MCF 10A (cell line): ENCODE measurements at regions not wholly inside any gene's neighbourhood (a gene's known extent, or its start where the extent isn't known, plus 50 kb on each side); places are given as distances from the start of the nearest gene placed in this dataset.

Experiments
- BruUV-seq: library from RNA; stranded (reverse); fragments of 400-500 nt; replicated peaks from 2 replicates; lab custom pipeline; 2021; lab: Mats Ljungman, UMichigan
- CTCF ChIA-PET: fragments of 300-600 bp; sonication (Branson Sonifier 250); formaldehyde crosslinking; extraction: SDS; loops from one replicate; lab custom pipeline; 2021; ENCODE audit warnings: antibody characterized with exemption, inconsistent platforms; lab: Yijun Ruan, JAX
- POLR2A ChIA-PET: fragments of 300-600, 350-650 bp; sonication (Branson Sonifier 250); formaldehyde crosslinking; extraction: SDS; loops from one replicate; lab custom pipeline; 2020; ENCODE audit warnings: antibody characterized with exemption, inconsistent platforms; lab: Yijun Ruan, JAX
- DNase-seq: peaks from one replicate; pipeline ENCODE4 v3.0.0-alpha.2; 2018; ENCODE audit not compliant: unreplicated experiment
- H3K27ac Mint-ChIP-seq: one replicate; pipeline ENCODE4 v1.8.0; 2022; ENCODE audit warnings: mild to moderate bottlenecking, low read depth, mixed read lengths; ENCODE audit not compliant: unreplicated experiment
- H3K27me3 Mint-ChIP-seq: one replicate; pipeline ENCODE4 v1.8.0; 2022; ENCODE audit warnings: mixed read lengths; ENCODE audit not compliant: insufficient read depth, unreplicated experiment
- H3K36me3 Mint-ChIP-seq: one replicate; pipeline ENCODE4 v1.8.0; 2022; ENCODE audit warnings: mild to moderate bottlenecking, moderate library complexity, mixed read lengths; ENCODE audit not compliant: insufficient read depth, unreplicated experiment
- H3K4me1 Mint-ChIP-seq: one replicate; pipeline ENCODE4 v1.8.0; 2022; ENCODE audit warnings: mixed read lengths; ENCODE audit not compliant: insufficient read depth, unreplicated experiment
- H3K4me3 Mint-ChIP-seq: one replicate; pipeline ENCODE4 v1.8.0; 2022; ENCODE audit warnings: mild to moderate bottlenecking, moderate library complexity, mixed read lengths; ENCODE audit not compliant: unreplicated experiment
- H3K9me3 Mint-ChIP-seq: one replicate; pipeline ENCODE4 v1.8.0; 2022; ENCODE audit warnings: mixed read lengths; ENCODE audit not compliant: unreplicated experiment
- intact Hi-C: fragments of 100-400 bp; cut with micrococcal nuclease; formaldehyde crosslinking; loops from 2 replicates; pipeline ENCODE4 v1.14.1; 2022
- TF ChIP-seq, protein P1 (sequence below): fragments of 200-600 bp; IDR thresholded peaks from one replicate; pipeline ENCODE4 v1.8.0; 2022; ENCODE audit warnings: antibody characterized with exemption, mild to moderate bottlenecking; ENCODE audit not compliant: unreplicated experiment

GRCh38 chr5:133780619-133781280 lies 168.4 kb upstream of the FSTL4 start:
- POLR2A ChIA-PET: no interaction called here
- no peak overlapping the region for H3K27ac Mint-ChIP-seq
- TF ChIP-seq, protein P1, sequence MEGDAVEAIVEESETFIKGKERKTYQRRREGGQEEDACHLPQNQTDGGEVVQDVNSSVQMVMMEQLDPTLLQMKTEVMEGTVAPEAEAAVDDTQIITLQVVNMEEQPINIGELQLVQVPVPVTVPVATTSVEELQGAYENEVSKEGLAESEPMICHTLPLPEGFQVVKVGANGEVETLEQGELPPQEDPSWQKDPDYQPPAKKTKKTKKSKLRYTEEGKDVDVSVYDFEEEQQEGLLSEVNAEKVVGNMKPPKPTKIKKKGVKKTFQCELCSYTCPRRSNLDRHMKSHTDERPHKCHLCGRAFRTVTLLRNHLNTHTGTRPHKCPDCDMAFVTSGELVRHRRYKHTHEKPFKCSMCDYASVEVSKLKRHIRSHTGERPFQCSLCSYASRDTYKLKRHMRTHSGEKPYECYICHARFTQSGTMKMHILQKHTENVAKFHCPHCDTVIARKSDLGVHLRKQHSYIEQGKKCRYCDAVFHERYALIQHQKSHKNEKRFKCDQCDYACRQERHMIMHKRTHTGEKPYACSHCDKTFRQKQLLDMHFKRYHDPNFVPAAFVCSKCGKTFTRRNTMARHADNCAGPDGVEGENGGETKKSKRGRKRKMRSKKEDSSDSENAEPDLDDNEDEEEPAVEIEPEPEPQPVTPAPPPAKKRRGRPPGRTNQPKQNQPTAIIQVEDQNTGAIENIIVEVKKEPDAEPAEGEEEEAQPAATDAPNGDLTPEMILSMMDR: no peak
- DNase-seq: no peak
- CTCF ChIA-PET: no interaction called here
- H3K4me3 Mint-ChIP-seq: no peak overlapping the region
- no TSS peak for BruUV-seq
- H3K9me3 Mint-ChIP-seq: no peaks in the 10 kb centered on the region
- intact Hi-C loops: no loop called here
- no peaks in the 10 kb centered on the region for H3K36me3 Mint-ChIP-seq
- no peaks in the 10 kb centered on the region for H3K27me3 Mint-ChIP-seq
- H3K4me1 Mint-ChIP-seq: no peaks in the 10 kb centered on the region

- TF ChIP-seq, protein P1: no peak
These were observed 167.6 kb upstream of the FSTL4 start for GRCh38 chr5:133779828-133780475.

GRCh38 chr5:133778636-133779035 lies 166.3 kb upstream of the FSTL4 start:
- TF ChIP-seq, protein P1: no peak
- intact Hi-C loops: no loop called here
- no peaks in the 10 kb centered on the region for H3K36me3 Mint-ChIP-seq
- H3K27ac Mint-ChIP-seq: no peak overlapping the region
- CTCF ChIA-PET: interaction anchor here (0.5 to 0.7 kb wide), 3 partner anchors 91 to 752 kb away, joined by 3 to 4 read pairs (median 3); no protein-coding TSS in a partner anchor
- no peaks in the 10 kb centered on the region for H3K9me3 Mint-ChIP-seq
- no TSS peak for BruUV-seq
- POLR2A ChIA-PET: interaction anchor here (0.6 kb wide), 1 partner anchor 347 kb away, joined by 3 read pairs; no protein-coding TSS in a partner anchor
- H3K4me3 Mint-ChIP-seq: no peak overlapping the region
- H3K27me3 Mint-ChIP-seq: peaks cover 8% of the 10 kb centered on the region
- DNase-seq: no peak
- no peaks in the 10 kb centered on the region for H3K4me1 Mint-ChIP-seq

More at GRCh38 chr5:133779828-133780475, 167.6 kb upstream of the FSTL4 start:
- no peak overlapping the region for H3K27ac Mint-ChIP-seq
- H3K4me1 Mint-ChIP-seq: no peaks in the 10 kb centered on the region
- no peaks in the 10 kb centered on the region for H3K36me3 Mint-ChIP-seq
- no peaks in the 10 kb centered on the region for H3K27me3 Mint-ChIP-seq
- no peak for DNase-seq
- CTCF ChIA-PET: interaction anchor here (0.7 kb wide), 1 partner anchor 99 kb away, joined by 3 read pairs; no protein-coding TSS in a partner anchor
- POLR2A ChIA-PET: no interaction called here
- no TSS peak for BruUV-seq
- no peaks in the 10 kb centered on the region for H3K9me3 Mint-ChIP-seq
- intact Hi-C loops: no loop called here
- no peak overlapping the region for H3K4me3 Mint-ChIP-seq

DNA sequence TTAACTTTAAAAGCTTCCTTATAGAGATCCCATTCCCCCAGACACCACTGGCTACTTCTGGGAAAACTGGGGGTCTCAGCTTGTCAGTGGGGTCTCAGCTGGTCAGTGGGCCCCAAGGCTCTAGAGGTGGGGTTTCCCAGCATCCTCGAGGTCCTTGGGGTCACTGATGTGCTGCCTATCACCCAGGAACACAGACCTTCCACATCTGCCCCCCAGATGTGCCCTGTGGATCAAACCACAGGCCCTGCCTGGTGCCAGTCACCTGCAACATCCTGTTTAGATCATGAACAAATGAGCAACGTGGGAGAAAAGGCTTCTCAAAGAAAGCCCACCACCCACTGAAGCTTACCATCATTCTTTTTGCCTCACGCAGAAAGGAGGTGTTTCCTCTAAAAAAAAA lies 165.6 kb upstream of the FSTL4 start:
- H3K27me3 Mint-ChIP-seq: peaks cover 15% of the 10 kb centered on the region
- intact Hi-C loops: no loop called here
- H3K4me3 Mint-ChIP-seq: no peak overlapping the region
- no peak overlapping the region for H3K27ac Mint-ChIP-seq
- ChIA-PET POLR2A (no interaction called here), CTCF (interaction anchor here (0.6 kb wide), 1 partner anchor 91 kb away, joined by 4 read pairs; no protein-coding TSS in a partner anchor)
- no peaks in the 10 kb centered on the region for H3K9me3 Mint-ChIP-seq
- H3K36me3 Mint-ChIP-seq: no peaks in the 10 kb centered on the region
- no TSS peak for BruUV-seq
- TF ChIP-seq, protein P1: no peak
- no peak for DNase-seq
- no peaks in the 10 kb centered on the region for H3K4me1 Mint-ChIP-seq
